Stimulated activated naive CD8-positive, alpha-beta T cell treated with anti-CD3 and anti-CD28 coated beads, Interleukin-15, Interleukin-2, amounts not matched to agents 100 U/mL and 50 U/mL, for 24 hours (primary cell): ENCODE measurements at regions not wholly inside any gene's neighbourhood (a gene's known extent, or its start where the extent isn't known, plus 50 kb on each side); places are given as distances from the start of the nearest gene placed in this dataset.
"Not testable (repeated sequence)": the region's sequence is repeated elsewhere in the genome, so short reads cannot be mapped to it uniquely, and the experiment has no call there.

Source experiments
- ATAC-seq: fragments of 150-1000 bp; cut with Tn5 transposase; one replicate; pipeline ENCODE4 v1.10.0; 2021
- DNase-seq: peaks from one replicate; pipeline ENCODE4 v3.0.0; 2021

GRCh38 chr2:67186871-67187270 lies 210.3 kb upstream of the ETAA1 start:
- no peak for ATAC-seq
- no peak for DNase-seq

GRCh38 chr2:67195327-67195726 lies 201.8 kb upstream of the ETAA1 start:
- not testable (repeated sequence) for DNase-seq

GRCh38 chr2:67201521-67201920 lies 195.6 kb upstream of the ETAA1 start:
- ATAC-seq (no peak), DNase-seq (no peak)

More at GRCh38 chr2:67195327-67195726, 201.8 kb upstream of the ETAA1 start:
- not testable (repeated sequence) for ATAC-seq

DNA sequence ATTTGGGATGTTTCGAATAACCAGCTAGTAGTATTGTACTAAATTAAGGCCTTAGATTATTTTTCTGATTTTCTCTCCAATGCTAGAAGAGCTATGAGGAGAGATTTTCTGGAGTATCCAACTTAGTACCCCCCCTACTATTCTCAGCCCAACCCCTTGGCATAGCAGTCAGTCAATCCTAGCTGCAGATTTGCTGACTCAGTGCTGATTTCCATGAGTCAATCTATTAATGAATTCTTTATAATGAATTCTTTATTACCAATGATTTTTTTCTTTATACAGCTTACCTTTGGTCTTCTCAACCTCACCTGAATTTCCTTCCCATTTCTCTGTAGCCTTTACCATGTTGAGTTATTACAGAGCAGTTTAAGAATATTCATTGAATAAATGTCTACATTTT lies 192.8 kb upstream of the ETAA1 start:
- ATAC-seq = no peak
- no peak for DNase-seq

GRCh38 chr2:67208887-67209500 lies 188.1 kb upstream of the ETAA1 start:
- ATAC-seq = no peak
- no peak for DNase-seq

DNA sequence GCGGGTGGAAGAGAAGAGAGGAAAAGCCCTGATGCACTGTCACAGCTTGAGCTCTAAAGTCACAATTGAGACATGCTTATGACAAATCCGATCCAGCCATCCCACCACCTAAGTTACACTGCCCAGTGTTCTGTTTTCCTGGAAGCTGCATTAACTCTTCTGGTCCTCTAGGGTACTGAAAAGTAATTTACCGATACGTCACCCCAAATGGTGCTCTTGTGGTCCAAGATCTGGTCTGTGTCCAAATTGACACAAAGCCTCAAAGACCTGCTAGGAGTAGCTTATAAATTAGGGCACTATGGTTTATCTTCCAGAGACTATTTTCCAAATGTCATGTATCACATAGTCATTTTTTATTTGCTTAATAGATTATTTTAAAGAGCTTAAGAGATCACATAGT lies 186.7 kb upstream of the ETAA1 start:
- no peak for ATAC-seq

DNA sequence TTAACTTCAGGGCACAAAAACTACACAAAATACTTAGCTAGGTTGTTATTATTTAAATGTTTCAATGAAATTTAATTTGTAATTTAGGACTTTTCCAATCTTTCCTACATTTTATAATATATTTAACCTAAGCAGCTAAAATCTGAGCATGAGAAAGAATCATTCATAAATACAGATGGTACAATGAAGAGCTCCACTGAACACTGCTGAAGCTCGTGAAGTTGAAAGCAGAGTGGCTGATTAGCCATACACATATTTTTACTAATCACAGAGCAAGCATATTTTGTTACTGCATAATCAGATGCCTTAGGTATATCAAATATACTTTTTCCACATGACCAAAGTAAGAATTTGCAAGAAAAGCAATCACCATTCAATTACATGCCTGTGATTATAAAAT lies 184.9 kb upstream of the ETAA1 start:
- DNase-seq (no peak), ATAC-seq (no peak)

More for the DNA sequence above, 186.7 kb upstream of the ETAA1 start:
- no peak for DNase-seq

- DNase-seq (no peak), ATAC-seq (no peak)
These were observed 183.9 kb upstream of the ETAA1 start for GRCh38 chr2:67213270-67213670.

- ATAC-seq (peak; percentile 19), DNase-seq (no peak)
These were observed 183.3 kb upstream of the ETAA1 start for GRCh38 chr2:67213677-67214402.

DNA sequence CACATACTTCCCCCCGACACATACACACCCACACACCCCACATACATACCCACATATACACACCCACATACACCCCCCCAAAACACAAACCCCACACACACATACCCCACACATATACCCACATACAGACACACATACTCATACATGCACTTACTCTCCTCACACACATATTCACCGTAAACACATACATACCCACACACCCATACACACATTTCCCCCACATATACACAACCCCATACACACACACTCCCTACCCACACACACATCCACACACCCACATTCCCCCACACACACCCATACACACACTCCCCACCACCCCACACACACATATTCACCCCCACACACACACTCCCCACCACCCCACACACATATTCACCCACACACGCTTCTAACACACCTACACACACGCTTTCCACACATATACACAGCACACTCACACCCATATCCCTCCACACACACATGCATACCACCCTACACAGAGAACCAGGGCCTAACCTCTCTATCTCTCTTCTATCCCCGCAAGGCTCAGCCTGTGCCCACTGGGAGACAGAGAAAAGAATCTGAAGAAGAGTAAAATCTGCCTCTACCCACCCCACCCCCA lies 182.4 kb upstream of the ETAA1 start:
- ATAC-seq (peak; percentile 32), DNase-seq (no peak)

DNA sequence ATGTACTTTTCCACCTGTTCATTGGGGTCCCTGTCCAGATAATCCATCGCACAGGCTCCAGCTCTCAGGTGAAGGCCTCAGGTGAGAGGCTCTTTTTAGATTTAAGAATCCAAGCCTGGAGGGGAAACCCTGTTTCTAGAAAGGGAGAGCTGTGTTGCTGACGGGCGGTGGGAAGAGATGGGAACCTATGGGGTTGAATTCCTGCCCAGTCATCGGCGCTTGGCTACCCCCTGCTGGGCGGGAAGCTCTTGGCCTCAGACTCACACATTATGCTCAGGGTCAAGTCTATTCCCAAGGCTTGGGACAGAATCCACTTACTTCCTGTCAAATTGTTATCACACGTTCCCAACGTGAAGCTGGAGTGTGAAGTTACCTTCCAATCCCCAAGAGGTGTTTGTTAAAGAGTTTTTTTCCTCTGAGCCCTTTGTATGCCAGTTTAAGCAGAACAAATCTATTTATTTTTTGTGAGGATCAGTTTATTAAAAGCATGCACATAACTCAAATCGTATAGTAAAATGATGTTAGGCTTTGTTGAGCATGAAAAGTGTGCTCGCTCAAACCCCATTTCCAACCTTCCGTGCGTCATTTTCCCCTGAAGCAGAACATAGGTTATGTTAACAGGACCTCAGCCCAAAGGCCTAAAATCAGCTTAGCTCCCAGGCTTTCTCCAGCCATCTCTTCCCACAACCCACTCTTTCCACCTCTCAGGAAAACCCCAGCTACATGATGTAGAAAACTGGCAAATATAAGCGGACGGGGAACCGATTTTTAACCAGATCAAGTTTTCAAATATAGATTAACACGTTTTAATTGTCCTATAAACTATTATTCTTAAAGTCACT lies 181.7 kb upstream of the ETAA1 start:
- DNase-seq (no peak), ATAC-seq (no peak)

DNA sequence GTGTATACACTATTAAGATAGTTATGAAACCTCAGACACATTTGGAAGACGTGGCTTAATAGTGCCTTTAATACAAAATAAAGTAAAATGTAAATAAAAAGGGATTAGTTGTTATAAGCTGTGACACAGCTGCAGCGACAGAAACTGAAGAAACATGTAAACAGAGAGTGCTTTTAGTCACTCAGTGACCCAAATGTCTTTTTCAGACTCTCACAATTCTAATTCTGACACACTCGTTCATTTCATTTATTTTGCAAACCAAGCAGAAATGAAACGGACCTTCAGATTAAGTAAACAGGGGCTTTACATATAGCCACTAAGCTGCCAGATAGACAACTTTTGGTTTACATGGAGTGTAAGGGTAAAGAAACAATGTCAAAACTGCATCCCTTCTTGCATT lies 181.0 kb upstream of the ETAA1 start:
- no peak for DNase-seq
- no peak for ATAC-seq

DNA sequence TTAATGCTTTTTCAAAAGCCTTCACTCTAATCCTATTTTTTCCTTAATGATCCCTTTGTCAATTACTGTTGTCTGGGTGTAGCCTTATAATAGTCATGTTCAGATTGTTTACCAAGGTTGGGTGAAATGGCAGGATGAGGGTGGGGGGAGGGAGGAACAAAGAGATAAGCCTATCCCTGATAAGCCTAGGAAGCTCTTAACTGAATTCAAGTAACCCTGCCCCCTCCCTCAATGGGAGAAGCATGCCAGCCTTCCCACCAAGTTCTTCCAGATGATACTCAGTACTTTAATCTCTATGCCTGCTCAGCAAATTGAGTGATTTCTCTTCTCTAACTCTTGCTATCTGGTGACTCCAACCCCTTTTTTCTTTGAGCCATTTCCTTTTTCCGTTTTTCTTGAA lies 180.3 kb upstream of the ETAA1 start:
- DNase-seq (no peak), ATAC-seq (no peak)

DNA sequence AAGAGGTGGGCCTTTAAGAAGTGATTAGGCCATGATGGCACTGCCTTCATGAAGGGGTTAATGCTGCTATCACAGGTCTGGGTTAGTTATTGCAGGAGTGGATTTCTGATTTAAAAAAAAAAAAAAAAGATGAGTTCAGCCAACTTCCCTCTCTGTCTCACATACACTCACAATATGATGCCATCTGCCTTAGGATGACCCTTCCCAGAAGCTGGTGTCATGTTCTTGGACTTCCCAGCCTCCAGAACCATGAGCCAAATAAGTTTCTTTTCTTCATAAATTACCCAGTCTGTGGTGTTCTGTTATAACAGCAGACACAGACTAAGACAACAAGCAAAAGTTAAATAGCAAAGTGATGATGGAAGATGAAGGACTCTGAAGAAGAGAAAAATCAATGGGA lies 179.7 kb upstream of the ETAA1 start:
- DNase-seq (no peak), ATAC-seq (no peak)

GRCh38 chr2:67218056-67218455 lies 179.1 kb upstream of the ETAA1 start:
- ATAC-seq = no peak

DNA sequence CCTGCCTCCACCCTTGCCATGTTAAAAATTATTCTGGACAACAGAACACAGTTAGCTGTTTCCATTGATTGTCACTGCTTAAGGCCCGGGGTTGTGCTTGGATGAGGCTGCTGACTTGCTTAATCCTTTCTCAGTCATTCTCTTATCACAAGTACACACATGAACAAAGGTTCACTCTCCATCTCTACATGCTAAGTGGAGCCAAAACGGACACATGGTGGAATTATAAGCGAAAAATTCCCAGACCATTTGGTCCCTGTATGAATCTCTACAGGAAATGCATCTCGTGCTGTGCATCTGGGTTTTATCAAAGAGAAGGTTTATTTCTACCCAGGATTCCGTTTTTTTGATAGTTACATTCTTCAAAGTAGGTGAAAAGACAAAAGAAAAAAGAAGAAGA lies 177.5 kb upstream of the ETAA1 start:
- ATAC-seq (no peak), DNase-seq (no peak)

More at GRCh38 chr2:67218056-67218455, 179.1 kb upstream of the ETAA1 start:
- DNase-seq = no peak

DNA sequence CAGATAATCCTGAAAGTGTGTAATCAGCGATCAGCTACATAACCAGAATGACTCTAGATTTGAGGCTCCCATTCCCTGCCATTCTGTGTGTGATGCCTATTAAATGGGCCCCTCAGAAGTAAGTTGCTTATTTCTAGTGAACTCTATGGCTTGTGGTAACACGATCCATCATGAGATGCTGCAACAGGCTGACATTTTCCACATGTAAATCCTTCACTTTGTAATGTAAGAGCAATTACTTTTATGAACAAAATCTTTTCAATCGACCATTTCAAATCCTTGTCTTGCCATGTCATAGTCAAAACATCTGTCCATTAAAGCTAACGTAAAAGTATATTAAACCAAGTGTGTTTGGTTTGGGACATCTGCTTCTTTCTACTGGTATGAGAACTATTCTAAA lies 175.9 kb upstream of the ETAA1 start:
- DNase-seq (no peak), ATAC-seq (no peak)

GRCh38 chr2:67225287-67225973 lies 171.7 kb upstream of the ETAA1 start:
- ATAC-seq = no peak
- no peak for DNase-seq

DNA sequence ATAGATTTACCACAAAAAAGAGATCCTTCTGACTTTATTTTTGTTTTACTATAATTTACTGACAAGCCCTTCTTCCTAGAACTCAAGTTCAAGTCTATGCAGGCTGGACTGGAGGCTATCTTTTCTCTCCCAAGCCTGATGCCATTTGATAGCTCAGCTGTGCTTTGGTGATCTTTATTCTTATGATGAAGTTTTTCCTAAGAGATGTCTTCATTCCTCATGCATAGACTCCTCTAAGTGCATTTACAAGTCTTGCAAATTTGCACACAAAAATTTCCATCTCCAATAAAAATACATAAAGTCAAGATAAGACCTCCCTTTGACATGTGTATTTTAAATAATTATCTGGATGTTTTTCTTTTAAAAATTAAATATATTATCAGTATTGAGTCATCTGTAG lies 167.4 kb upstream of the ETAA1 start:
- DNase-seq = no peak
- no peak for ATAC-seq

DNA sequence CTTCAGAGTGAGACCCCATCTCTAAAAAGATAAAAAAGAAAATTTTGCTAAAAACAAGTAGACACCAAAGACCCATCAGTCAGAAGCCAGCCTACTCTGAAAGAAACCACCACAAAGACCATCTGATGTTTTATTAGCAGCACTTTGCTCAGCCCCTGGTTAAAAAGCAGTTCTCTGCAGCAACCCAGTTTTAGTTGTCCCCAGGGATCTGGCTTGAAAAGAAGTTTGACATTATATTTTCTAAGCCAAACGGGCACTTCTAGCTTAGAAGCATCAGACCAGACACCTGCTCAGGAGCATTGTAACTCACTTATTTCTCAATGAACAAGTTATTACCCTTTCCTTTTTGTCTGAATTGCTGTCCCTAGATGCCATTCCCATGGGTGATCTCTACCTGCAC lies 164.2 kb upstream of the ETAA1 start:
- no peak for ATAC-seq
- DNase-seq = no peak

- no peak for ATAC-seq
- DNase-seq = no peak
These were observed 162.7 kb upstream of the ETAA1 start for GRCh38 chr2:67234440-67234839.

DNA sequence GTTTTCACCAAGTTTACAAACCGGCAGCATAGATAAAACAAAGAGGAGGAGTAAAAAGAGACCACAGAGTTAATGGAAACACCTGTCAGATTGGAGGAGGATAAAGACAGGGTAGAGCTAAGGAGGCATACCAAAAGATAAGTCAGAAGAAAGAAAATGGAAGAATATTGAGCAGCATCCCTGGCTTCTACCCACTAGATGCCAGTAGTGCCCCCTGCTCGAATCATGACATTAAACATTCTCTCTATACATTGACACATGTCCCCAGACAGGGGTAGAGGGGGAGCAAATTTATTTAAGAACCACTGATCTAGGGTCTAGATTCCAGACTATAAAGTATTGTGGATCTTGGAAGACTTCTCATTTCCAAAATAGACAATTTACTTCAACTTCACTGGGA lies 159.8 kb upstream of the ETAA1 start:
- no peak for ATAC-seq
- no peak for DNase-seq
